IPS-18a (cell line): ENCODE measurements at regions not wholly inside any gene's neighbourhood (a gene's known extent, or its start where the extent isn't known, plus 50 kb on each side); places are given as distances from the start of the nearest gene placed in this dataset.
A peak's percentile ranks its signal among the peaks of the same experiment; 100 is the strongest.

ENCODE experiments used
- H3K27ac ChIP-seq: one replicate; pipeline ENCODE4 v1.5.1; 2013; ENCODE audit warnings: low read length
- H3K27me3 ChIP-seq: one replicate; pipeline ENCODE4 v1.6.1; 2013; ENCODE audit warnings: mild to moderate bottlenecking, low read length; ENCODE audit not compliant: control insufficient read depth, insufficient read depth
- H3K36me3 ChIP-seq: one replicate; pipeline ENCODE4 v1.6.1; 2013; ENCODE audit warnings: low read depth, low read length; ENCODE audit not compliant: control insufficient read depth
- H3K4me1 ChIP-seq: one replicate; pipeline ENCODE4 v1.6.1; 2013; ENCODE audit warnings: low read depth, low read length; ENCODE audit not compliant: control insufficient read depth
- H3K4me3 ChIP-seq: one replicate; pipeline ENCODE4 v1.5.1; 2013; ENCODE audit warnings: low read length
- H3K9ac ChIP-seq: one replicate; pipeline ENCODE4 v1.6.1; 2013; ENCODE audit warnings: mild to moderate bottlenecking, low read length, moderate library complexity
- H3K9me3 ChIP-seq: one replicate; pipeline ENCODE4 v1.6.1; 2013; ENCODE audit warnings: low read depth, low read length; ENCODE audit not compliant: control insufficient read depth

DNA sequence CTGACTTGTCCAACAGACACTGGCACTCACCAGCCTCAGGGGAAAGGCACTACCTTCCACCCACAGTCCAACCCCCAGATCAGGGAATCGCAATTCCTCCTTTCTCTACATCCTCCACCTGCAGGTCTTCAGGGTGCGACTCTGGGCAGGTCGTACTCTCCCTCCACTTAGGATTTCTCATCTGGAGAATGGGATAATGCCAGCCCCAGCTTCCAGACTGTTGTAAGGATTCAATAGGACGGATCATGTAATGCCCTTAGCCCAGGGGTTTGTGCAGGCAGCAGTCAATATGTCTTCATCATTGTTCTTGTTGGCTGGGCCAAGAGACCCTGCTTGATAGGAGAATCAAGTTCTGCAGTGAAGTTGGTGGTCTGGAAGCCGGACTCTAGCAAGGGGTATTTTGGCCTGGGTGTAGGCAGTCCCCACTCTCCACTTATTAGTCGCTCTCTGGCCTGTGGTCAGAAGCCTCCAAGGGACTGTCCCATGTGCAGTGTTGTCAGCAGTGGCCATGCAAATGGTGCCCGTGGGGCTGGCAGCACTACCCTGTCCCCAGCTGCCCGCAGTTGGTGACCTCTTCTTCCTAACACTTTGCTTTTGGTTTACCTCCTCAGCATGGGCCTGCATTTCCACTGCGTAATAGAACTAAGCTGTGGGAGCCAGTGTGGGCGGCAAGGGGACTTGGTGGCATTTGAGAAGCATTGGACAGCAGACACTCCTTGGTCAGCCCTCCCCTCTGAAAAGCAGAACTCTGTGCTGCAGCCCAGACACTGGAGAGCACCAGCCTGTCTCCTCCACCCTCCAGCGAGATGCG, 172.4 kb upstream of the HS6ST1 start:
- Histone ChIP-seq H3K9me3 (no peaks in the 10 kb centered on the region), H3K4me3 (peak overlapping the region; percentile 2), H3K9ac (no peak overlapping the region), H3K4me1 (peaks cover 49% of the 10 kb centered on the region), H3K27ac (no peak overlapping the region), H3K27me3 (no peaks in the 10 kb centered on the region), H3K36me3 (no peaks in the 10 kb centered on the region)

- Histone ChIP-seq H3K9ac (no peak overlapping the region), H3K4me3 (peak overlapping the region; percentile 2), H3K9me3 (no peaks in the 10 kb centered on the region), H3K4me1 (peaks cover 49% of the 10 kb centered on the region), H3K27ac (no peak overlapping the region), H3K36me3 (no peaks in the 10 kb centered on the region), H3K27me3 (no peaks in the 10 kb centered on the region)
Measured at GRCh38 chr2:128491692-128492244, 173.1 kb upstream of the HS6ST1 start.

GRCh38 chr2:128492966-128493811, 174.5 kb upstream of the HS6ST1 start:
- H3K27me3 ChIP-seq, result no peaks in the 10 kb centered on the region
- H3K9ac ChIP-seq, result no peak overlapping the region
- peaks cover 45% of the 10 kb centered on the region for H3K4me1 ChIP-seq
- H3K9me3 ChIP-seq, result no peaks in the 10 kb centered on the region
- no peak overlapping the region for H3K27ac ChIP-seq
- H3K36me3 ChIP-seq, result no peaks in the 10 kb centered on the region
- H3K4me3 ChIP-seq, result no peak overlapping the region

- Histone ChIP-seq H3K9me3 (no peaks in the 10 kb centered on the region), H3K4me1 (peaks cover 38% of the 10 kb centered on the region), H3K27me3 (no peaks in the 10 kb centered on the region), H3K36me3 (no peaks in the 10 kb centered on the region), H3K9ac (no peak overlapping the region), H3K4me3 (no peak overlapping the region), H3K27ac (no peak overlapping the region)
Measured at GRCh38 chr2:128493880-128494279, 175.2 kb upstream of the HS6ST1 start.

DNA sequence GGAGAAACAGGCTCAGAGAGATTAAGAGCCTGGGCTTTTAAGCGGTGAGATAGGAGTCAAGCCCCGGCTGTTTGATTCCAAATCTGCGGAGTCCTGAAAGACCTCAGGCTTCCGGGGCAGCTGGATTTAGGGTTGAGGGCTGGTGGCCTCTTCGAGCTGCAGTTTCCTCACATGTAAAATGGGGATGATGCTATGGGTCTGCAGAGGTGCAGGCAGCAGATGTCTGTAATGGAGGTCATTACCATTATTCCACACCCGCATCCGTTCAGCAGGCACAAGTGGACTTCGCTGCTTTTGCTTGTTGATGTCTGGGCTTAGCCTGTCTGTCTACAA, 175.6 kb upstream of the HS6ST1 start:
- no peaks in the 10 kb centered on the region for H3K36me3 ChIP-seq
- no peak overlapping the region for H3K9ac ChIP-seq
- H3K9me3 ChIP-seq, result no peaks in the 10 kb centered on the region
- no peak overlapping the region for H3K4me3 ChIP-seq
- H3K27me3 ChIP-seq, result no peaks in the 10 kb centered on the region
- peaks cover 34% of the 10 kb centered on the region for H3K4me1 ChIP-seq
- H3K27ac ChIP-seq, result no peak overlapping the region

DNA sequence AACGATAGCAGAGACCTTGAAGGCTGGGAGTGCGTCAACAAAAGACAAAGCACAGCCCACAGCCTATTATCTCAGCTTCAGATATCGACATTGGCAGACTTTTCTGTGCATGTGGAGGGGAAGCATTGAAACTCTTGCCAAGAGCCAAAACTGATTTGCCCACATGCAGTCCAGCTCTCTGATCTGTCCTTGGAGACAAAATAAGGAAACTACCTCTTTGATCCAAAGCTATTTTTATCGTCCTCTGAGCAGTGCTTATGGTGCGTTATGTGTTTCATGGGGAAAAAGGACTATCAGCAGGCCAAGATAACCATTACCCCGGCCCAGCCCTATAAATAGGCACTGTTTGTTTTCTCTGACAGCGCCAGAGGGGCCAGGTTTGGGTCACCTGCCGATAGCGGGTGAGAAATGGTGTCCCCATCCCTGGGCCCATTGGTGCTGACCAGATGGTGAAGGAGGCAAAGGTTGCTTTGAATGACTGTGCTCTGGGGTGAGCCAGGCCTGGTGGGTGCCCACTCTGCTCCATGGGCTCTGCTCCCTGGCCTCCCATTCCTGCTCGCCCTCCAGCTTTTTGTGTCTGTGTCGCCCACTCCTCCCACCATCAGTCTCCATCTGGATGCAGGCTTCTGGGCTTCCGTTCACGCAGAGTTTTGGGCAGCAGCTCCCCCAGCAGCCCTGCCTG, 176.1 kb upstream of the HS6ST1 start:
- H3K36me3 ChIP-seq, result no peaks in the 10 kb centered on the region
- H3K4me3 ChIP-seq, result no peak overlapping the region
- H3K27me3 ChIP-seq, result no peaks in the 10 kb centered on the region
- no peak overlapping the region for H3K9ac ChIP-seq
- H3K27ac ChIP-seq, result no peak overlapping the region
- H3K4me1 ChIP-seq, result peaks cover 29% of the 10 kb centered on the region
- H3K9me3 ChIP-seq, result no peaks in the 10 kb centered on the region

- H3K4me1 ChIP-seq, result peaks cover 19% of the 10 kb centered on the region
- no peak overlapping the region for H3K9ac ChIP-seq
- H3K27me3 ChIP-seq, result no peaks in the 10 kb centered on the region
- no peaks in the 10 kb centered on the region for H3K36me3 ChIP-seq
- H3K4me3 ChIP-seq, result no peak overlapping the region
- no peak overlapping the region for H3K27ac ChIP-seq
- H3K9me3 ChIP-seq, result no peaks in the 10 kb centered on the region
Measured at GRCh38 chr2:128495996-128496547, 177.4 kb upstream of the HS6ST1 start.

DNA sequence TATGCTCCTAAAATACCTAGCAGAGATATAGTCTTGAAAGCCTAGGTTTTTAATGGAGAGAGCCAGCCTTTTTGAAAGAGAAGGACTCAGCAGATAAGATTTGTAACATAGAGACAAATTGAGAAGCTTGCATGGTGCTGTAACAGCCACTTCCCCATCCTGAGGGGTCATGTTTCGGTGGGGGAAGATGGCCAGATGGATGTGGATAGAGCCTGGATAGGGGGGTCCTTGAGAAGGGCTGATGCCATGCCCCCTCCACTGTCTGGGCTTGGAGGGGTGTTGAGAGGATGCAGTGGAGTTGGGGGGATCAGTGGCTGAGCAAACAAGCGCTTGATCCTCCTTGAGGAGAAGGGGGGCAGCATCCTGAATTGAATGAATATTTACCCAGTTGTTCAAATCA, 178.0 kb upstream of the HS6ST1 start:
- H3K27me3 ChIP-seq, result no peaks in the 10 kb centered on the region
- H3K4me1 ChIP-seq, result peaks cover 12% of the 10 kb centered on the region
- H3K9me3 ChIP-seq, result no peaks in the 10 kb centered on the region
- no peak overlapping the region for H3K27ac ChIP-seq
- no peak overlapping the region for H3K9ac ChIP-seq
- H3K4me3 ChIP-seq, result no peak overlapping the region
- H3K36me3 ChIP-seq, result no peaks in the 10 kb centered on the region

- peaks cover 5% of the 10 kb centered on the region for H3K4me1 ChIP-seq
- H3K9me3 ChIP-seq, result no peaks in the 10 kb centered on the region
- H3K27ac ChIP-seq, result no peak overlapping the region
- no peak overlapping the region for H3K9ac ChIP-seq
- H3K36me3 ChIP-seq, result no peaks in the 10 kb centered on the region
- H3K4me3 ChIP-seq, result no peak overlapping the region
- no peaks in the 10 kb centered on the region for H3K27me3 ChIP-seq
Measured at GRCh38 chr2:128497461-128497860, 178.8 kb upstream of the HS6ST1 start.

- no peaks in the 10 kb centered on the region for H3K36me3 ChIP-seq
- H3K4me1 ChIP-seq, result no peaks in the 10 kb centered on the region
- H3K4me3 ChIP-seq, result no peak overlapping the region
Measured at GRCh38 chr2:128498086-128498485, 179.4 kb upstream of the HS6ST1 start.

GRCh38 chr2:128498589-128498988, 179.9 kb upstream of the HS6ST1 start:
- Histone ChIP-seq H3K36me3 (no peaks in the 10 kb centered on the region), H3K4me3 (no peak overlapping the region), H3K4me1 (no peaks in the 10 kb centered on the region), H3K27me3 (no peaks in the 10 kb centered on the region), H3K27ac (no peak overlapping the region), H3K9ac (no peak overlapping the region), H3K9me3 (no peaks in the 10 kb centered on the region)

More at GRCh38 chr2:128498086-128498485, 179.4 kb upstream of the HS6ST1 start:
- Histone ChIP-seq H3K27me3 (no peaks in the 10 kb centered on the region), H3K27ac (no peak overlapping the region), H3K9me3 (no peaks in the 10 kb centered on the region), H3K9ac (no peak overlapping the region)
